ENCODE measurements at regions not wholly inside any gene's neighbourhood (a gene's known extent, or its start where the extent isn't known, plus 50 kb on each side); places are given as distances from the start of the nearest gene placed in this dataset.

DNA sequence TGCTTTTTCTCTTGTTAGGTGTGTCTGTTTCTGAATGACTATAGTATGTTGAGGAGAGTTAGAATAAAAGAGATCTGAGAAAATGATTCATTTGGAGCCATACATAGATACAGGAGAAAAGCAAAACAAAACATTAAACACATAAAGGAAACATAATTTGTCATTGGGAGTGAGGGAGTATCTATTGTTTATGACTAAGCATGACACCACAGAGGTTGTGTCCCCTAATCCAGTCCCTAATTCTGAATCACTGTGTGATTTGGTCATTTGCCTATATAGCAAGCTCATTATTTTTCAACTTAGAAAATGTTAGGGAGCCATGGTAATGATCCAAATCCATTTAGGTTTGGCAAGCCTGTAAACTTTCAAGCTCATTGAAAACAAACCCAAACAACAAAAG lies 132.3 kb upstream of the BMPER start:
- H3K9me3 Mint-ChIP-seq (ENCODE audit: unreplicated experiment): peaks cover 2% of the 10 kb centered on the region
- no peak overlapping the region for H3K27ac Mint-ChIP-seq (ENCODE audit: unreplicated experiment)
- DNase-seq: no peak
- no peaks in the 10 kb centered on the region for H3K27me3 Mint-ChIP-seq (ENCODE audit: unreplicated experiment)
- TF ChIP-seq, protein P1, sequence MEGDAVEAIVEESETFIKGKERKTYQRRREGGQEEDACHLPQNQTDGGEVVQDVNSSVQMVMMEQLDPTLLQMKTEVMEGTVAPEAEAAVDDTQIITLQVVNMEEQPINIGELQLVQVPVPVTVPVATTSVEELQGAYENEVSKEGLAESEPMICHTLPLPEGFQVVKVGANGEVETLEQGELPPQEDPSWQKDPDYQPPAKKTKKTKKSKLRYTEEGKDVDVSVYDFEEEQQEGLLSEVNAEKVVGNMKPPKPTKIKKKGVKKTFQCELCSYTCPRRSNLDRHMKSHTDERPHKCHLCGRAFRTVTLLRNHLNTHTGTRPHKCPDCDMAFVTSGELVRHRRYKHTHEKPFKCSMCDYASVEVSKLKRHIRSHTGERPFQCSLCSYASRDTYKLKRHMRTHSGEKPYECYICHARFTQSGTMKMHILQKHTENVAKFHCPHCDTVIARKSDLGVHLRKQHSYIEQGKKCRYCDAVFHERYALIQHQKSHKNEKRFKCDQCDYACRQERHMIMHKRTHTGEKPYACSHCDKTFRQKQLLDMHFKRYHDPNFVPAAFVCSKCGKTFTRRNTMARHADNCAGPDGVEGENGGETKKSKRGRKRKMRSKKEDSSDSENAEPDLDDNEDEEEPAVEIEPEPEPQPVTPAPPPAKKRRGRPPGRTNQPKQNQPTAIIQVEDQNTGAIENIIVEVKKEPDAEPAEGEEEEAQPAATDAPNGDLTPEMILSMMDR (IDR thresholded peaks at IDR 0.05; ENCODE audit: partially characterized antibody, unreplicated experiment): no peak
- no peak overlapping the region for H3K4me3 Mint-ChIP-seq (ENCODE audit: unreplicated experiment)
- H3K36me3 Mint-ChIP-seq (ENCODE audit: unreplicated experiment): no peaks in the 10 kb centered on the region
- peaks cover 17% of the 10 kb centered on the region for H3K4me1 Mint-ChIP-seq (ENCODE audit: low read depth, unreplicated experiment)

DNA sequence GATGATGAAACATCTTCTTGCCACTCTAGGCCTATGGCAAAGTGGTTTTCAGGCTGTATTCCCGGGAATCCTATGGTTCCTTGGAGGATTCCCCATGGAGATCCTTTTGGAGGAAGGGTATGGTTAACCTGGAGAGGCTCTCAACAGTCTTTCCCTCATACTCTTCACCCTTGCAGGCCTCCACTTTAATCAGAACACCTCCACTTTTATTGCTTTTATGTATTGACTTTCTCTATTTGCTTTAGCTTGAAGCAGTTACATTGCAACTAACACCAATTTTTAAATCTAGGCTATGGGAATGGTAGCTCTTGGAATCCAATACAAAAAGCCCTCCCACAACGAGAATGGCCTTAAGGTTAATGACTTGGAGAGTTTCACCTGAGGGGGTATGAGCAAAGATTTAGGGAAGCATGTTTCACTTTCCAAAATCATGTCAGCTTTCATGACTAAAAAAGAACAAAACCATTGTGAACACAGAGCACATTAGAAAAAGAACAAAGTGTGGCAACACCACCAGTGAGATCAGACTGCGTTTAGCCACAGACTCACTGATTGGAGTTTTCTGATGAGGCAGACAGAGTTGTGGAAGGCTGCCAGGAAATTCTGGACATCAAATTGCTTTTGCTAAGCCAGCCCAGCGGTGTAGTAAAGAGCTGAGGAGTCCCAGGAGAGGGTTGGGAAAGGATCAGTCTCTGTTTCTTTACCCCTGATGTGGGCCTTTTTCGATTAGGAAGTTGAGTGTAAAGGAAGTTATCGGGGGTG lies 130.4 kb upstream of the BMPER start:
- Mint-ChIP-seq H3K36me3 (ENCODE audit: unreplicated experiment) (no peaks in the 10 kb centered on the region), H3K9me3 (ENCODE audit: unreplicated experiment) (peaks cover 4% of the 10 kb centered on the region), H3K4me3 (ENCODE audit: unreplicated experiment) (no peak overlapping the region), H3K27me3 (ENCODE audit: unreplicated experiment) (peaks cover 3% of the 10 kb centered on the region), H3K4me1 (ENCODE audit: low read depth, unreplicated experiment) (peaks cover 28% of the 10 kb centered on the region), H3K27ac (ENCODE audit: unreplicated experiment) (no peak overlapping the region)
- TF ChIP-seq, protein P1 (IDR thresholded peaks at IDR 0.05; ENCODE audit: partially characterized antibody, unreplicated experiment): no peak
- DNase-seq: no peak

DNA sequence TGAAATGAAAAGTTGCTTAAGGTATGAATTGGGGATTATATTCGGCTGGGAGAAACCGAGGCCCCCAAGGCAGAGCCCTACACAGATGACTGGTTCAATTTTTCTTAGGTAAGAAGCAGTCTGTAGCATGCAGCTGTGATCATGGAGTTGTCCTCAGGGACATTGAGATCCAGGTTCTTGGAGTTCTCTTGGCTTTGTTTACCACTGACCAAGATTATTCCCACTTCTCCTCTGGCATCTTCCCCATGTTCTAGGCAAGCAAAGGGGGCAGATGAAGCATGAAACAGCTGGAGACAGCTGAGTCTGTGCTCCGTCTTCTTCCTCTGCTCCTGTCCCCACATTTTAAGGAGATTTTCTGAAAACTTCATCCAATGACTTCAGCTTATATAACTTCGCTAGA lies 129.5 kb upstream of the BMPER start:
- Mint-ChIP-seq H3K4me3 (ENCODE audit: unreplicated experiment) (no peak overlapping the region), H3K36me3 (ENCODE audit: unreplicated experiment) (no peaks in the 10 kb centered on the region), H3K4me1 (ENCODE audit: low read depth, unreplicated experiment) (peaks cover 28% of the 10 kb centered on the region), H3K27ac (ENCODE audit: unreplicated experiment) (no peak overlapping the region), H3K27me3 (ENCODE audit: unreplicated experiment) (peaks cover 3% of the 10 kb centered on the region), H3K9me3 (ENCODE audit: unreplicated experiment) (peaks cover 4% of the 10 kb centered on the region)
- DNase-seq: no peak
- TF ChIP-seq, protein P1 (IDR thresholded peaks at IDR 0.05; ENCODE audit: partially characterized antibody, unreplicated experiment): no peak

DNA sequence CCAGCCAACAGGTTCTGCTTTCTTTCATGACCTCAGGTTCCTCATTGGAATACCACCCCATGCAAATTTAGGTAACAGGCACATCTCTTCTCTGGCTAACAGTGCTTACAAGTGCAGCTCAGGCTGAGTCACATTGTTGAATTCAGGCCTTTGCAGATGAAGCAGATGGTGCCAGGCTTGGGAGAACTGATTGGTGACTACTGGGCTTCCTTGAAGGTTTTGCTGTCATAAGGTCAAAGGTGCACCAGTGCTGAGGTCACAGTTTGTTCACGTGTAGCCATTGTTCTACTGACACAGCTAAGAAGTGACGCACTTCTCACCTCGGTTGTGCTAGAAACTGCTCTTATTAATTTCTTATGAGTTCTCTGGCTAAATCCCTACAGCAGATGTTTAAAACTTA lies 128.6 kb upstream of the BMPER start:
- Mint-ChIP-seq H3K36me3 (ENCODE audit: unreplicated experiment) (no peaks in the 10 kb centered on the region), H3K9me3 (ENCODE audit: unreplicated experiment) (peaks cover 4% of the 10 kb centered on the region)

DNA sequence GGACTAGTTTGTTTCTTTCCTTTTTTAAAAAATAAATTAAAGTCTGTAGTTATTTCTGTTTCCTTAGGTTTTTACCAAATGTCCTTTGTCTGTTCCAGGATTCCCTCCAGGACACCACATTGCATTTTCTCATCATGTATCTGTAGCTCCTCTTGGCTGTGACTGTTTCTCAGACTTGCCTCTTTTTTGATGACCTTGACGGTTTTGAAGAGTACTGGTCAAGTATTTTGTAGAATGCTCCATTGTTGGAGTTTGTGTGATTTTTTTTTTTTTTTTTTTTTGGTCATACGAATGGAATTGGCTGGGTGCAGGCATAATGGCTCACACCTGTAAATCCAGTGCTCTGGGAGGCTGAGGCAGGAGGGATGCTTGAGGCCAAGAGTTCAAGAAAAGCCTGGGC lies 127.1 kb upstream of the BMPER start:
- peaks cover 9% of the 10 kb centered on the region for H3K36me3 Mint-ChIP-seq (ENCODE audit: unreplicated experiment)

More for the DNA sequence above, 128.6 kb upstream of the BMPER start:
- no peak overlapping the region for H3K4me3 Mint-ChIP-seq (ENCODE audit: unreplicated experiment)
- TF ChIP-seq, protein P1 (IDR thresholded peaks at IDR 0.05; ENCODE audit: partially characterized antibody, unreplicated experiment): no peak
- H3K4me1 Mint-ChIP-seq (ENCODE audit: low read depth, unreplicated experiment): peaks cover 33% of the 10 kb centered on the region
- no peak for DNase-seq
- H3K27me3 Mint-ChIP-seq (ENCODE audit: unreplicated experiment): peaks cover 3% of the 10 kb centered on the region
- H3K27ac Mint-ChIP-seq (ENCODE audit: unreplicated experiment): no peak overlapping the region

More for the DNA sequence above, 127.1 kb upstream of the BMPER start:
- H3K27ac Mint-ChIP-seq (ENCODE audit: unreplicated experiment): no peak overlapping the region
- H3K27me3 Mint-ChIP-seq (ENCODE audit: unreplicated experiment): peaks cover 3% of the 10 kb centered on the region
- TF ChIP-seq, protein P1 (IDR thresholded peaks at IDR 0.05; ENCODE audit: partially characterized antibody, unreplicated experiment): no peak
- H3K9me3 Mint-ChIP-seq (ENCODE audit: unreplicated experiment): peaks cover 4% of the 10 kb centered on the region
- DNase-seq: no peak
- no peak overlapping the region for H3K4me3 Mint-ChIP-seq (ENCODE audit: unreplicated experiment)
- peaks cover 36% of the 10 kb centered on the region for H3K4me1 Mint-ChIP-seq (ENCODE audit: low read depth, unreplicated experiment)
